OCI-LY7 (cell line): ENCODE measurements at regions not wholly inside any gene's neighbourhood (a gene's known extent, or its start where the extent isn't known, plus 50 kb on each side); places are given as distances from the start of the nearest gene placed in this dataset.

ENCODE experiments used
- CTCF ChIP-seq: fragments of 200-600 bp; sonication (generic); conservative IDR thresholded peaks from 2 replicates; pipeline ENCODE4 v1.5.1; 2014; ENCODE audit warnings: mild to moderate bottlenecking, antibody characterized with exemption, low read length, moderate library complexity, mixed read lengths
- EZH2phosphoT487 ChIP-seq: fragments of 200-600 bp; sonication (generic); IDR thresholded peaks from 2 replicates; pipeline ENCODE4 v1.6.1; 2018; ENCODE audit warnings: low read depth, borderline replicate concordance, mild to moderate bottlenecking, mixed run types, antibody characterized with exemption, low read length, moderate library complexity, mixed read lengths

DNA sequence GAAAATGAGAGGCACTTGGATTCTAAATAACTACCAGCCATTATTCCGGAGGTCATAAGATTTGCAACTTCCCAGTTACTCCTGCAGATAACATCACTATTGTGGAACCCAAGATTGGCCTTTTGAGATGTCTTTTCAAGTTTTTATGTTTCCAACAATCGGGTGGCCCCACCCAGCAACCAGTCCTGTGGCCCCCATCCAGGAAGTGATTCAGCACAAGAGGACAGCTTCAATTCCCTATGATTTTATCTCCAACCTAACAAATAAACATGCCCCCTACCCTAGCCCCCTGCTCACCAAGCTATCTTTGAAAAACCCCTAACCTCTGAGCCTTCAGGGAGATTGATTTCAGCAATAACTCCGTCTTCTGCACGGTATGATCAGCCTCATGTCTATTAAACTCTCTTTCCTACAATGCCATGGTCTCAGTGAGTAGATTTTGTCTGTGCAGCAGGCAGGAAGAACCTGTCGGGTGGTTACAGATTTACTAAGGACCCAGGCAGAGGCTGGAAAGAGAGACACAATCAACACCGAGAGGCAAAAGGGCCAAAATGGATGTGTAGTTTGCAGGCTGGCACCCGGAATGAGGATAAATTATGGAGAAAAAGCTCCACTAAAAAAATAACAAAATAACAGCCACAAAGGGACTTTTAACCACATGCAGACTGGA lies 83.9 kb upstream of the UNC5B start:
- no peak for TF ChIP-seq CTCF
- no peak for TF ChIP-seq EZH2phosphoT487
